GM11168 (cell line): ENCODE measurements at regions not wholly inside any gene's neighbourhood (a gene's known extent, or its start where the extent isn't known, plus 50 kb on each side); places are given as distances from the start of the nearest gene placed in this dataset.

Source experiments
- in situ Hi-C: fragments of 300-500 bp; cut with MboI; formaldehyde crosslinking; loops from one replicate; pipeline ENCODE4 v1.12.0; 2022; ENCODE audit warnings: low sequenced_read_pairs; ENCODE audit not compliant: unreplicated experiment

- in situ Hi-C loops = no loop called here
These were observed 355.7 kb upstream of the AKR1E2 start for GRCh38 chr10:4470231-4470835.

DNA sequence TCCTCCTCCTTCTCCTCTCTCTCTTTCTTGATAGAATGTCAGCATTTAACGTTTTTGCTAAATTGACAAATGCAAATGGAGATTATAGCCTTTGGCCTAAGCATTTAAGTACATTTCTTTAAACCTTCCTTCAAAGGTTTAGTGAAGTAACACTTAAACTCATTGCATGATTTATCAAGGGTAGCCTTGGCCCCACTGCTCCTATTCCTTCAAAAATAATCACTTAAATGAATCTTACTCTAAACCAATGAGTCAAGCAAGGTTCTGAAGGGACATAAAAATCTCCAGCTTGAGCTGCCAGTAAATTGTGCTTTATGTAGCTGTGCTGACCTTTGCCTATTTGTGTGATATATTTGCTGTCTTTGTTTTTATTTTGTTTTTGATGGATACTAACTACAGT, 358.5 kb upstream of the AKR1E2 start:
- in situ Hi-C loops = no loop called here

GRCh38 chr10:4460267-4460666, 365.7 kb upstream of the AKR1E2 start:
- in situ Hi-C loops = no loop called here

GRCh38 chr10:4459531-4459930, 366.5 kb upstream of the AKR1E2 start:
- in situ Hi-C loops = no loop called here

GRCh38 chr10:4457597-4457996, 368.4 kb upstream of the AKR1E2 start:
- in situ Hi-C loops = no loop called here

GRCh38 chr10:4456776-4457175, 369.2 kb upstream of the AKR1E2 start:
- in situ Hi-C loops = no loop called here

GRCh38 chr10:4456279-4456678, 369.7 kb upstream of the AKR1E2 start:
- in situ Hi-C loops = no loop called here

DNA sequence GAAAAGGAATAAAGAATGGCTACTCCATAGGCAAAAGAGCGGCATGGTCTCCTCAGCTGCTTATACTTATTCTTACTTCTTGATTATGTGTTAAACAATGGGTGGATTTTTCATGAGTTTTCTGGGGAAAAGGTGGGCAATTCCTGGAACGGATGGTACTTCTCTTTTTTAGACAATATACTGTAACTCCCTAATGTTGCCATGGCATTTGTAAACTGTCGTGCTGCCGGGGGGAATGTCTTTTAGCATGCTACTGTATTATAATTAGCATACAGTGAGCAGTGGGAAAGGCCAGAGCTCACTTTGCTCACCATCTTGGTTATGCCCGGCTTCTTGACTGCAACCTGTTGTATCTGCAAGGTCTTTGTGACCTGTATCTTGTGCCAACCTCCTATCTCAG, 372.1 kb upstream of the AKR1E2 start:
- in situ Hi-C loops = no loop called here

DNA sequence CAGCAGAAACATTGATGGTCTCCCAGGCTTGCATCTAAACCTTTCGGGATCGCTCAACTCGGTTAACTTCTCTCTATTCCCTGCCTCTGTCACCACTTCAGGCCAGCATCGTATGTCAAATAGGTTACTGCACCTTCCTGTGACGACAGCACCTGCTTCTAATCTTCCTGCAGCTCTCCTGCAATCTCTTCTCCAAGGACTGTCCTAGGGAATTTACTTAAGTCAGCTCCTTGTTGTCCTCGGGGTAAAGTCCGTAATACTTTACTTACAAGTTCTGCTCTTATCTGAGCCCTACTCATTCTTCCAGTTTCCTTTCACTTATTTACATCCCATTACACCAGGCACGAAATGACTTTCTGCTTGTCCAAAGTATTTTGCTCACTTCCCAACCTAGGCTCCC, 372.7 kb upstream of the AKR1E2 start:
- in situ Hi-C loops = no loop called here

DNA sequence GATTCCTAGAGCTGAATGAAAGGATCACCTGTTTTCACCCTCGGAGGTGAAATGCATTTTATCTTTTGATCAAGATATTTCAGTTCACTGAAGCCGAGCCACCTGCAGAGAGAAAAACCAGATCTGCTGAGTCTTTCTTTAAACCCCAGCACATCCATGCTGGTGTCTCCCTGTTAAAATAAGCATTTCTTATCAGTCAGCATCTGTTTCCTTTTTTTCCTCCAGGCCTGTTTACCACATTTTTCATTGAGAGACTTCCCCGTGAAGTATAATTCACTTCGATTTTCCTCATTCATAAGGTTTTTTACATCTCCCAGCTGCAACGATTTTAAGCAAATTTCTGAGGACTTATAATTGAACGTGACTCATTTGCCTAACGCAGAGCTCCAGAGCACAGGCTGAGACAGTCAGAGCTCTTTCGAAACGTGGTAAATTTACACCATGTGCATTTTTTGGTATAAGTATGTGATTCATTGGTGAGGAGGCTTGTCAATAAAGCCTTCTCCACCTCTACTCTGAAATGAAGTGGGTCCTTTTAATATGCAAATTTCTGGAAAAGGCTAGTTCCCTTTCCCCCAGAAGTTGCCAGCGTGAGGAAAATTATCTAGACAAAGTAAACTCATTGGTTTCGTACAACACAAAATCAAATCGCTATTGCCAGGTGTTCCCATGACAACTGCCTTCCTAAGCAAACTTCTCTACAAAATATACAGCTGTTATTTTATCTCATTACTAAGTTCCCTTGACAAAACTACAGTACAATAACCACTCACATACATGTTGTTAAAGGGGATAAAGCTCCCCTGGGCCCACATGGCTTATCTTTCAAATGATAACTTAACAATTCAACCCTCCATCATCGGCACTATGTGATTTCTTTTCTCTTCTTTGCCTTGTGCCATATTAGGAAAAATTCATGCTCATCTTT, 374.8 kb upstream of the AKR1E2 start:
- in situ Hi-C loops = no loop called here

- in situ Hi-C loops = no loop called here
These were observed 375.8 kb upstream of the AKR1E2 start for GRCh38 chr10:4450169-4450568.

- in situ Hi-C loops = no loop called here
These were observed 378.0 kb upstream of the AKR1E2 start for GRCh38 chr10:4448030-4448429.

GRCh38 chr10:4443419-4443818, 382.6 kb upstream of the AKR1E2 start:
- in situ Hi-C loops = no loop called here

DNA sequence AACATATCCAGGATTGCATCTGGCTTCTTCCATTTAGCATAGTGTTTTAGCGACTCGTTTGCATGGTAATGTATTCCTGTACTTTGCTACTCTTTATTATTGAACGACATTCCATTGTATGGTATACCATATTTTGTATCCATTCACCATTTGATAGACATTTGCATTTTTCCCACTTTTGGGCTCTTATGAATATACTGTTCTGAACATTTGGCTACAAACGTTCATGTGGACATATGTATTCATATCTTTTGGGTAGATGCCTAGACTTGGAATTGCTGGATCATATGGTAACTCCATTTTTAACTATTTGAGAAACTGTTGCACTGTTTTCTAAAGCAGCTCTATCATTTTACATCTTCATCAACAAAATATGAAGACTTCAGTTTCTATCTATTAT, 383.7 kb upstream of the AKR1E2 start:
- in situ Hi-C loops = no loop called here

- in situ Hi-C loops = no loop called here
These were observed 385.7 kb upstream of the AKR1E2 start for GRCh38 chr10:4440260-4440659.

GRCh38 chr10:4437791-4438190, 388.2 kb upstream of the AKR1E2 start:
- in situ Hi-C loops = no loop called here

- in situ Hi-C loops = no loop called here
These were observed 388.9 kb upstream of the AKR1E2 start for GRCh38 chr10:4437061-4437460.

- in situ Hi-C loops = no loop called here
These were observed 389.9 kb upstream of the AKR1E2 start for GRCh38 chr10:4436103-4436502.

DNA sequence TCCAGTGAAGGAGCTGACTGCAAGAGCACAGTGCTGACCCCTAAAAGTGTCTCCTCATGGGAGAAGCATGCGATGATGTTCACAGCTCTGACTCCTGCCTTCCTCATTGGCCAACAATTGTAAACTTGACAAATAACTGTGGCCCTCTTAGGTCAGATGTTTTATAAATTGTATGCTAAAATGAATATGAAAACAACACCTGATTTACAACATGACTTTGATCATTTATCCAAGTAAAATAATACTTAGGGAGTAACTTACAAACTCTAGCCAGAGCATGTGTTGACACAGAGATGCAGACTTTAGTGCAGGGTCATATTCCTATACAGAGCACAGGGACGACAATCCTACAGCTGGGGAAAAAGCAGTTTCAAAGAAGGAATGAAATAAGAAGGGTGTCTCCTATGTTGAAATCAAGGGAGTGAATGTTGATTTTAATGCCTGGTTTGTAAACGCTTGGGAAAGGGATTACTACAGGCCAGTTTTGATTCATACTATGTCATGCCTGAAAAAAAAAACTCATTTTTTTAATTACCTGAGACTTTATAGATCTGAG, 391.4 kb upstream of the AKR1E2 start:
- in situ Hi-C loops = no loop called here

GRCh38 chr10:4434105-4434504, 391.9 kb upstream of the AKR1E2 start:
- in situ Hi-C loops = no loop called here

- in situ Hi-C loops = no loop called here
These were observed 394.7 kb upstream of the AKR1E2 start for GRCh38 chr10:4431114-4431863.
